GM19463 (cell line): ENCODE measurements at regions not wholly inside any gene's neighbourhood (a gene's known extent, or its start where the extent isn't known, plus 50 kb on each side); places are given as distances from the start of the nearest gene placed in this dataset.
"Not testable (repeated sequence)": the region's sequence is repeated elsewhere in the genome, so short reads cannot be mapped to it uniquely, and the experiment has no call there.

Experiments used
- ATAC-seq: cut with Tn5 transposase; IDR thresholded peaks from one replicate; pipeline ENCODE4 v1.9.1; 2021; ENCODE audit warnings: mild to moderate bottlenecking, moderate library complexity; ENCODE audit not compliant: unreplicated experiment

- no peak for ATAC-seq
Observed at GRCh38 chr15:98085003-98085639, 124.6 kb downstream of the ARRDC4 start.

GRCh38 chr15:98088307-98088945 lies 127.9 kb downstream of the ARRDC4 start:
- ATAC-seq, result peak; percentile 97

- not testable (repeated sequence) for ATAC-seq
Observed at GRCh38 chr15:98089352-98089751, 128.8 kb downstream of the ARRDC4 start.

- not testable (repeated sequence) for ATAC-seq
Observed at GRCh38 chr15:98097986-98098385, 137.5 kb downstream of the ARRDC4 start.

DNA sequence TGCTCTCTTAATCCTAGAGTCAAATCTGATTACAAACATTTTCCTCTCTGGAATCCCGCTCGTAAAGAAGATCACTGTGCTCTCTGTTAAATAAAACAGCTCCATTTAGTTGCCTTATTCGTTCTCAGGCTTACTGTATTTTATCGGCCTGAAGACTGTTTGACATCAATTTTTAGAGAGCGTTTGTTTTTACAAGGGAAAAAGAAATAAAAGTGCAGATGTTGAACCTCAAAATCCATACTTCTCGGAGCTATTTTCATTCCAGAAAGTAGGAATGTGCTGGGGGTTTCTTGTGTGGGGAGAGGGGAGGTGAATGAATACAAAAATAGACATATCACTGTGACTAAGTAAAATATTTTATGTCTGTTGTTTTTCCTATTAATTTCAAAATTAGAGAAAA lies 140.1 kb downstream of the ARRDC4 start:
- ATAC-seq, result not testable (repeated sequence)

GRCh38 chr15:98103570-98103969 lies 143.1 kb downstream of the ARRDC4 start:
- ATAC-seq, result no peak

GRCh38 chr15:98104386-98105151 lies 144.1 kb downstream of the ARRDC4 start:
- not testable (repeated sequence) for ATAC-seq

GRCh38 chr15:98106615-98107194 lies 146.2 kb downstream of the ARRDC4 start:
- ATAC-seq, result not testable (repeated sequence)

DNA sequence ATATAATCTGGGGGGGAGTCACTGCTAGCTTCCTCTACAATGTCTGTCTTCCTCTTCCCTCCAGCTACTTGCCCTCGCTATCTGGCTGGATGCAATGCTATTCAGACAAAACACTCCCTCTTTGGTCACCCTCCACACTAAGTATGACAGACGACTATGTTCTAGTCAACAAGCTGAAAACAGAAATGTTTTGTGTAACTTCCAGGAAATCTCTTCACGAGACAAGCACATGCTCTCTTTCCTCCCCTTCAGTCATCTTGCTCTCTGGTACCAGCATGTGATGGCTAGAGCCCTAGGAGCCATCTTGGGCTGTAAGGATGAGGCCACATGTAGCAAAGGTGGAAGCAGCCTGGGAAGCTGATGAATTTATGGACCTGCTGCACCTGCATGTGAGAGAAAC lies 151.3 kb downstream of the ARRDC4 start:
- no peak for ATAC-seq

GRCh38 chr15:98113327-98113726 lies 152.8 kb downstream of the ARRDC4 start:
- ATAC-seq, result no peak

DNA sequence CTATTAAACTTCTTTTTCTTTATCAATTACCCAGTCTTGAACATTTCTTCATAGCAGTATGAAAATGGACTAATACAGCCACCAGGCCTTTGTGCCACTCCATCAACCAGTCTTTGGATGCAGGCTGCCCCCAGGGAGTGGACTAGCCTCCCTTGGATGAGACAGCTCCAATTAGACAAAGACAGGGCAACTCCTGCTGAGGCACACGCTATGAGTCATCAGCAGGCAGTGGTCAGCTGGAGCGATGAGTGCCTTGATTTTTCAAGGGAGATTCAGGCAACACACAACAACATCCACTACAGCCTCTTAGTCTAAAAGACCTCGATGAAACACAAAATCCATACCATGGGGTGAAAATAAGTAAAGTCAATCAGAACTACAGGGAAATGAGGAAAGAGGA lies 160.1 kb downstream of the ARRDC4 start:
- no peak for ATAC-seq

DNA sequence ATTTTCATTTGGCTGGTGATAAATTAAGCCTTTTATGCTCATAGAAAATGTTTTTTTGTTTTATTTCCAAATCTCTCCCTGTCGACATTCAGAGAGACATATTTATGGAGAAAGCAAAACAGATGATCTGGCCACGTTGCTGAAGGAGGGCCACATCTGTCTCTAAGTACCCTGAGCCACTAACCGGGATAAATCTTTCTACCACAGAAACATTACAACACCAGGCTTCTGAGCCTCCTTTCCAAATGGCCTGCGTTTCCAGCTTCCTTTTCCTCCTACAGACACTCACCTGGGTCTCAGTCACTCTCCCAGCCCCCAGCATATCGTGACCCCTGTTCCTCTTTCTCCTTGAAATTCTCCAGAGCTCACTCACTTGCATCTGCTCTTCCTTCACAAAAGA lies 161.0 kb downstream of the ARRDC4 start:
- ATAC-seq, result no peak

DNA sequence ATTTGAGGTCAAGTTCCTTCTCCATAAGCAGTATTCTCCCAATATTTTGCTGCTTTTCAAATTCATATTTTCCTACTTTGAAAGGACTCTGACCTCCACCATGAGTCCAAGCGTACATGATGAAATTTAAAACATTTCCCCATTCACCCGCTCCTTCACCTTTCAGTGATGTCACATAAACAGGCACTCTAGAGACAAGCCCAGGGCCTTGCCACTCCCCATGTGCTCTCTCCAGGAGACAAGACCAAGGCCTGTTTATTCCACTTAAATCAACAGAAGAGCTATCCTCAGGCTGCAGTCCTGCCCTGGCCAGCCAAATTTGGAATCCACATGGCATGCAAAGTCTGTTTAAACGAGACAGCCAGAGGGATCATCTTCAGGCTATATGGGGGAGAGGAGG lies 161.5 kb downstream of the ARRDC4 start:
- ATAC-seq, result no peak

DNA sequence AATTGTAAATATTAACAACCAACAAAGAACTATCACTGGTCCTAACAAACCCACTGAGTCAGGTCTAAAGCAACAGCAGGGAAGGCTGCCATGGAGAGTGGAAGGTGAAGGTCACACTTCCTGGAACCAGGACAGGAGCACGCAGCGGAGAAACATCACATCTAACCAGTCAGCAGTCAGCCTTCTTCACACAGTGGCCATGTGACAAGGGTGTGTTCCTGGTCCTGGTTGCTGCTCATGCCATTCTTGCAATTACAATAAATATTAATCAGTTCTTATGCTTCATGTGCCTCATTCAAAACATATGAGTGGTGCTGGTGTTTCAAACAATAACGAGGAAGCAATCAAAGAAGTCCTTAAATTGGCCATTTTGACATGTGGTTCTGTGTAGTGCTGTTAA lies 162.8 kb downstream of the ARRDC4 start:
- ATAC-seq, result no peak

DNA sequence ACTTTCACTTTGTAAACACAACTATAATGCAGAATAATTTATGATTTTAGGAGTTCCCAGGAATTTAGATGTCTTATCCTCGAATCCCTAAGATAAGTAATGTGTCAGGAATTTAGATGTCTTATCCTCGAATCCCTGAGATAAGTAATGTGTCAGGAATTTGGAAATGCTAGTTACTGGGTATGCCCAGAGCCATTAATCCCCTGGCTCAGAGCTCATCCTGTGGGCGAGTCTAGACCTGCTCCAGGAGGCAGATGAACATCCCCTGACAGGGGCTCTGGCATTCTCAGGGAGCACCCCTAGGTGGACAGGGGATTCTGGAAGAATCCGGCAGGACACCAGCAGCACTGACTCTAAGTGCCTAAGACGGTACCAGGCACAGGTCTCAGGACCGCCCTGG lies 163.3 kb downstream of the ARRDC4 start:
- ATAC-seq, result no peak

- ATAC-seq, result no peak
Observed at GRCh38 chr15:98124581-98124980, 164.1 kb downstream of the ARRDC4 start.

- ATAC-seq, result no peak
Observed at GRCh38 chr15:98126326-98127085, 166.0 kb downstream of the ARRDC4 start.

DNA sequence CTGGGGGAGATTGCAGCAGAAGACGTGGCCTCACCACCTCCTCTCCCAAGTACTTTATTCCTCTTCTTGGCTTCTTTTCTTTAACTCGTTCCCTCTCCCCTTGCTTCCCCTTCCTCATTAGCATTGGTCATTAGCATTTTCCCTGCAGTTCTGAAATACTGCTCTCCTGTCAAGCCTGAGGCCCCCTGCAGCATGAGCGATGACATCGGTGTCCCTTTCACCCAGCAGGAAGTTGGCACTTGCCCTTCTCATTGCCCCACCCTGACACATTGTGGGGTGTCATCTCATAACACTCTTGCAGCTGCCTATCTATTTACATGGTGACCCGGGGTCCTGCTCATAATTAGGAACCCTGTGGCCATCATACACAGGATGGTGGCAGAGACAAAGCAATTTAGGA lies 167.1 kb downstream of the ARRDC4 start:
- ATAC-seq, result no peak

- no peak for ATAC-seq
Observed at GRCh38 chr15:98131924-98132323, 171.4 kb downstream of the ARRDC4 start.

DNA sequence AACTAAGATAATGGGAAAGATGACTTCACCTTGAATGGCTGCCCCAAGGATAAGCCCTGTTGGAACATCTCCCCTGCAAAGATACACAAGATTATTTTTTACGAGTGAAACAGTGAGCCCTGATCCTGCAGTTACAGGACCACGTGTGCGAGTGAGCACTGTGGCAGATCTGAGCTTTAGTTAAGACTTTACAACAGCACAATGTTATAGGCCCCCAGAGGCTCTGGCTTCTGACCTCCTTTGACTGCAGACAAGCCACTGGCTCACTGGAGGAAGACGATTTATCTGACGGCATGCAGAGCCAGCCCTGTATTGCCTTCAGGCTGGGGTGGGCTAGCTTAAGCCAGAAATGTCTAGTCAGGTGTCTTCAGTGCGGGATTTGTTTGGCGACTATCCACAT lies 174.4 kb downstream of the ARRDC4 start:
- no peak for ATAC-seq

DNA sequence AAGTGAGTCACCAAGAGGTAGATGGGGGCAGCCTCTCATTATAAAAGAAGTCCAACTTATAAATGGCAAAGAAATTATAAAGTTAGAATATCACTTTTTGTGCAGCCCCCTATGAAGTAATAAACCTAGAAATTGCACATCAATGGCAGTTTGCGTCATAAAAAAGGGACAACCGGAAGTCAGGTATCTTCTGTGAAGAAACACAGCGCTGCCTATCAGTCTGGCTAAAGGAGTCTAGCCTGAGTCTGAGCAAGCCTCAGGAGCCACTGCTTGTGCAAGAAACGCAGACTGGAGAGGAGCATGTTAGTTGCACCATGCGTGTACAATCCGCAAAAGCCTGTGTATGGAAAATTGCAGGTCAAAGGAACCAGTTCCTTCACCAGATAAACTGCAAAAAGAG lies 178.4 kb downstream of the ARRDC4 start:
- no peak for ATAC-seq
